Heart left ventricle (tissue), 16 donors: ENCODE measurements at regions not wholly inside any gene's neighbourhood (a gene's known extent, or its start where the extent isn't known, plus 50 kb on each side); places are given as distances from the start of the nearest gene placed in this dataset.

ENCODE experiments used
- ATAC-seq, 4 donors: fragments of 200-7000 bp; cut with Tn5 transposase; one replicate each; pipeline ENCODE4 v1.9.1; 2020 to 2022; ENCODE audit warnings: moderate library complexity in 4 of 4, mild to moderate bottlenecking in 3 of 4, moderate number of reproducible peaks in 1 of 4
- DNase-seq, 5 donors: peaks; one replicate each; pipeline ENCODE4 v3.0.0-alpha.2; 2020
- H3K27ac ChIP-seq, 12 donors: fragments of 200-600 bp; sonication (generic) in 4 of 12; one replicate each; pipeline versions ENCODE4 v1.5.0 to v1.8.0; 2016 to 2022; ENCODE audit warnings: mild to moderate bottlenecking in 2 of 12
- H3K27me3 ChIP-seq, 9 donors: fragments of 200-600 bp; sonication (generic) in 2 of 9; one replicate each; pipeline versions ENCODE4 v1.5.1 to v1.8.0; 2016 to 2022; ENCODE audit warnings: mild to moderate bottlenecking in 3 of 9
- H3K36me3 ChIP-seq, 9 donors: fragments of 200-600 bp; sonication (generic) in 2 of 9; one replicate each; pipeline versions ENCODE4 v1.5.0 to v1.8.0; 2018 to 2022; ENCODE audit warnings: mild to moderate bottlenecking in 2 of 9
- H3K4me1 ChIP-seq, 12 donors: fragments of 200-600 bp; sonication (generic) in 4 of 12; one replicate each; pipeline versions ENCODE4 v1.5.0 to v1.8.0; 2016 to 2022; ENCODE audit warnings: mild to moderate bottlenecking in 3 of 12
- H3K4me3 ChIP-seq, 12 donors: fragments of 200-600 bp; sonication (generic) in 4 of 12; one replicate each; pipeline versions ENCODE4 v1.5.0 to v1.8.0; 2017 to 2022; ENCODE audit warnings: mild to moderate bottlenecking in 9 of 12, moderate library complexity in 4 of 12
- H3K9me3 ChIP-seq, 12 donors: fragments of 200-600 bp; sonication (generic) in 4 of 12; one replicate each; pipeline versions ENCODE4 v1.5.0 to v1.8.0; 2016 to 2022; ENCODE audit warnings: mild to moderate bottlenecking in 1 of 12
- POLR2A ChIP-seq, 2 donors: fragments of 450-650 bp; IDR thresholded peaks; one replicate each; pipeline ENCODE4 v1.6.1; 2017; ENCODE audit warnings: antibody characterized with exemption in 2 of 2, mild to moderate bottlenecking in 2 of 2, moderate library complexity in 2 of 2
- WGBS, 4 donors: extraction: QIAGEN DNeasy Blood & Tissue Kit in 2 of 4; methylation state at CpG; one replicate each; pipeline versions ENCODE4 v1.1.5 to v1.1.7; 2013 to 2018; 5-methylcytosine and 5-hydroxymethylcytosine counted together
- intact Hi-C, 10 donors: fragments of 100-400 bp; cut with DNase I; formaldehyde crosslinking; loops; one replicate each; pipeline versions ENCODE4 v1.11.1 to v1.14.2; 2022
- TF ChIP-seq, protein P1 (sequence below), 12 donors: fragments of 200-600 bp; sonication (generic) in 4 of 12; IDR thresholded peaks; one replicate each; pipeline versions ENCODE4 v1.5.0 to v1.8.0; 2018 to 2022; ENCODE audit warnings: antibody characterized with exemption in 12 of 12, mild to moderate bottlenecking in 5 of 12
- donor health status: ischemic (EF 13 %, LVEDD 7.1; RV severe dilation, severe dysfunction).
- donor health status: healthy with polysubstance abuse.
- donor health status: DM: no; HTN: yes; CAD: no.
- donor health status: DM: no; HTN: no; CAD: no.
- donor health status: ischemic (EF 25% LVEDD 6.9; RV normal size, moderate dysfunction).
- donor health status: ischemic (EF 25% LVEDD 5.7; RV mildly dilated, moderate dysfunction).
- donor health status: healthy.
- donor health status: DM: yes; HTN: yes; CAD: no.
- donor health status: ischemic (EF 35%, LVEDD 5.7; RV mildly dilated, moderate dysfunction).
- donor health status: nonischemic (EF 11% LVEDD 7.7; RV severe dilation, severe dysfunction).
- donor health status: DM: yes; HTN: yes; CAD: no.
- donor health status: PGD.
- donor health status: ischemic (EF 29% LVEDD 5.4; RV normal size, mild dysfunction).
- donor health status: nonischemic (EF 23%, LVEDD 6.1; RV moderate dilation, normal function).

DNA sequence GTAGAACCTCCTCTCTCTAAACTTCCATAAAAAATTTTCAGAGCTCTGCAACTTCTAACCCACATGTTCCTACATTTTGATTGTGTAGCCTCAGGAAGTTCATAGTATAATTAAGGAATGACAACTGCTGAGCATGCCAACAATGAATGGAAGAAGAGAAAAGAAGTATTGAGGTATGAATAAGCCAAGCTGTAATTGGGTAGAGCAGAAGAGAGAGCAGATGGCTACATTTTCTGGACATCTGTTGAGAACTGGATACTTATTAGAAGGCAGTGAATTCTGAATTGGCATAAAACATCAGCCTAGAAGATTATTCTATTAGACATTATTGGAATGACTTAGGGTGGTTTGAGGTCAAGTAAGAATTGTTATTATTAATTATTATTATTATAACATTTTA, 728.3 kb upstream of the PHF14 start:
- H3K9me3 ChIP-seq, result peaks cover 0 to 30% (median 2%) of the 10 kb centered on the region in 12 donors
- no peak for ATAC-seq
- no peak for DNase-seq
- peaks cover 0 to 2% (median under 1%) of the 10 kb centered on the region in 12 donors for H3K4me1 ChIP-seq
- TF ChIP-seq POLR2A (IDR thresholded peaks at IDR 0.05), result no peak
- TF ChIP-seq, protein P1, sequence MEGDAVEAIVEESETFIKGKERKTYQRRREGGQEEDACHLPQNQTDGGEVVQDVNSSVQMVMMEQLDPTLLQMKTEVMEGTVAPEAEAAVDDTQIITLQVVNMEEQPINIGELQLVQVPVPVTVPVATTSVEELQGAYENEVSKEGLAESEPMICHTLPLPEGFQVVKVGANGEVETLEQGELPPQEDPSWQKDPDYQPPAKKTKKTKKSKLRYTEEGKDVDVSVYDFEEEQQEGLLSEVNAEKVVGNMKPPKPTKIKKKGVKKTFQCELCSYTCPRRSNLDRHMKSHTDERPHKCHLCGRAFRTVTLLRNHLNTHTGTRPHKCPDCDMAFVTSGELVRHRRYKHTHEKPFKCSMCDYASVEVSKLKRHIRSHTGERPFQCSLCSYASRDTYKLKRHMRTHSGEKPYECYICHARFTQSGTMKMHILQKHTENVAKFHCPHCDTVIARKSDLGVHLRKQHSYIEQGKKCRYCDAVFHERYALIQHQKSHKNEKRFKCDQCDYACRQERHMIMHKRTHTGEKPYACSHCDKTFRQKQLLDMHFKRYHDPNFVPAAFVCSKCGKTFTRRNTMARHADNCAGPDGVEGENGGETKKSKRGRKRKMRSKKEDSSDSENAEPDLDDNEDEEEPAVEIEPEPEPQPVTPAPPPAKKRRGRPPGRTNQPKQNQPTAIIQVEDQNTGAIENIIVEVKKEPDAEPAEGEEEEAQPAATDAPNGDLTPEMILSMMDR (IDR thresholded peaks at IDR 0.05), result no peak
- no peaks in the 10 kb centered on the region for H3K27me3 ChIP-seq
- H3K27ac ChIP-seq, result no peak overlapping the region
- no peak overlapping the region for H3K4me3 ChIP-seq
- intact Hi-C loops, result no loop called here
- H3K36me3 ChIP-seq, result no peaks in the 10 kb centered on the region

DNA sequence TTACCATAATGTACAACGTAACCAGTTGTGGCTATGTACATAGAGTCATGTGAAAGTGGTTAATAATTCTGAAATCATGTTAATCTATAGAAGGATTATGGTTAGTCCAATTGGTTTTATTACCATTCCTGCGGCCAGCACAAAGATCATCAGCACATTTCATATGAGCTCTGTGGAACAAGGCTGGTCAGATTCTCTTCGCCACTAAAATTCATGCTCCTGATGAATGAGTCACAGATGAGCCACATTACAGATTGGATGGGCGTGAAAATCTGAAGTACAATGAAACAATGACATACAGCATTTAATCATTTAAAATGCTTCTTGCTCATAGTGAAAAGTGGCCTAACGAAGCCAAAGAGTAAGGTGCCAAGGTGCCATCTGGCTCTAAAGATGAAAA, 716.2 kb upstream of the PHF14 start:
- Histone ChIP-seq H3K36me3 (no peaks in the 10 kb centered on the region), H3K27me3 (no peaks in the 10 kb centered on the region), H3K27ac (no peak overlapping the region), H3K4me3 (no peak overlapping the region), H3K4me1 (no peaks in the 10 kb centered on the region), H3K9me3 (no peaks in the 10 kb centered on the region)
- DNase-seq, result no peak
- ATAC-seq, result no peak
- 83 to 96% (median 93%) methylated on average over 5 of the region's 5 CpGs for WGBS, 4 donors
- no peak for TF ChIP-seq POLR2A (IDR thresholded peaks at IDR 0.05)
- TF ChIP-seq, protein P1 (IDR thresholded peaks at IDR 0.05), result no peak
- intact Hi-C loops, result no loop called here

DNA sequence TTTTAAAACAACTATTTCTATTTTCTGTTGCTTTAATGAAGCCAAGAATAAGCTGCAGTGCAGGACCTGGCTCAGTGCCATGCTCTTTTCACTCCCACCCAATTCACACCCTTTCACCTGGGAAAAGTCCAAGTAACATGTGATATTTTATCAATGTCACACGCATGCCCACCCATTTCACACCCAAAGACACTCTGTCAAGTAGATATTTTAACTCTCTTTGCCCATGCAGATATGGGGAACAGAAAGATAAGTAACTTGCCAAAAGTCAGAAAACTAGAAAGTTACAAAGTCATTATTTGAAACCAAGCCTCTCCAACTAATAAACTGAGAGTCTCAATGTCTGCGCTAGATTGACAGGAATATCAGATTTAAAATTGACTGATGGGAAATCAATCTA, 706.7 kb upstream of the PHF14 start:
- no peak for DNase-seq
- intact Hi-C loops, result no loop called here
- WGBS, 4 donors, result 43 to 57% (median 53%) methylated on average over 2 of the region's 2 CpGs
- no peaks in the 10 kb centered on the region for H3K27me3 ChIP-seq
- no peaks in the 10 kb centered on the region for H3K9me3 ChIP-seq
- H3K4me3 ChIP-seq, result no peak overlapping the region
- no peak for ATAC-seq
- TF ChIP-seq POLR2A (IDR thresholded peaks at IDR 0.05), result no peak
- TF ChIP-seq, protein P1 (IDR thresholded peaks at IDR 0.05), result no peak
- no peak overlapping the region for H3K27ac ChIP-seq
- H3K36me3 ChIP-seq, result no peaks in the 10 kb centered on the region
- H3K4me1 ChIP-seq, result peaks cover 0 to 7% (median 0%) of the 10 kb centered on the region in 12 donors

DNA sequence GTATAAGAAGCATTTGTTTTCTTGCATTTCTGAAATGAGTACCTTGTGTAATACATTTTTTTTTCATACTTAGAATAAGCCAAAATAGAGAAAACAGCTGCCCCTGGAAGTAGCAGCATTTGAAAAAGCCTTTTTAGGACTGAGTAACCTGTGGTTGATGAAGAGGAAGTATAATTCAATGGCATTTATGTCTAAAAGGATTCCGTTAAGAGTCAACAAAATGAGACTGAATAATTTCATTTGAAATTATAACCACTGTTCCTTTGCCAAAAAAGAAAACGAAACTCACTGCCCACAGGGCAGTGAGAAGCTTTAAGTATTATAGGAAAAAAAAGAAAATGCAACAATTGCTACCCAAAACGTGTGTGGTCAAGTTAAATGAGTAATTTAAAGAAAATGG, 705.6 kb upstream of the PHF14 start:
- H3K4me3 ChIP-seq, result no peak overlapping the region
- DNase-seq (no peak), ATAC-seq (no peak)
- H3K36me3 ChIP-seq, result no peaks in the 10 kb centered on the region
- 37 to 43% (median 39%) methylated on average over 3 of the region's 3 CpGs for WGBS, 4 donors
- no peaks in the 10 kb centered on the region for H3K9me3 ChIP-seq
- intact Hi-C loops, result no loop called here
- H3K27ac ChIP-seq, result no peak overlapping the region
- H3K4me1 ChIP-seq, result peaks cover 0 to 7% (median 0%) of the 10 kb centered on the region in 12 donors
- TF ChIP-seq, protein P1 (IDR thresholded peaks at IDR 0.05), result no peak
- TF ChIP-seq POLR2A (IDR thresholded peaks at IDR 0.05), result no peak
- H3K27me3 ChIP-seq, result no peaks in the 10 kb centered on the region
